ENCODE measurements at regions not wholly inside any gene's neighbourhood (a gene's known extent, or its start where the extent isn't known, plus 50 kb on each side); places are given as distances from the start of the nearest gene placed in this dataset.

- Histone ChIP-seq H3K9me3 (ENCODE audit: insufficient read depth, low read length) (no peaks in the 10 kb centered on the region), H3K36me3 (ENCODE audit: low read length) (no peaks in the 10 kb centered on the region)
- TF ChIP-seq EZH2phosphoT487 (conservative IDR thresholded peaks at IDR 0.05; ENCODE audit: low read length): no peak
- TF ChIP-seq, protein P1, sequence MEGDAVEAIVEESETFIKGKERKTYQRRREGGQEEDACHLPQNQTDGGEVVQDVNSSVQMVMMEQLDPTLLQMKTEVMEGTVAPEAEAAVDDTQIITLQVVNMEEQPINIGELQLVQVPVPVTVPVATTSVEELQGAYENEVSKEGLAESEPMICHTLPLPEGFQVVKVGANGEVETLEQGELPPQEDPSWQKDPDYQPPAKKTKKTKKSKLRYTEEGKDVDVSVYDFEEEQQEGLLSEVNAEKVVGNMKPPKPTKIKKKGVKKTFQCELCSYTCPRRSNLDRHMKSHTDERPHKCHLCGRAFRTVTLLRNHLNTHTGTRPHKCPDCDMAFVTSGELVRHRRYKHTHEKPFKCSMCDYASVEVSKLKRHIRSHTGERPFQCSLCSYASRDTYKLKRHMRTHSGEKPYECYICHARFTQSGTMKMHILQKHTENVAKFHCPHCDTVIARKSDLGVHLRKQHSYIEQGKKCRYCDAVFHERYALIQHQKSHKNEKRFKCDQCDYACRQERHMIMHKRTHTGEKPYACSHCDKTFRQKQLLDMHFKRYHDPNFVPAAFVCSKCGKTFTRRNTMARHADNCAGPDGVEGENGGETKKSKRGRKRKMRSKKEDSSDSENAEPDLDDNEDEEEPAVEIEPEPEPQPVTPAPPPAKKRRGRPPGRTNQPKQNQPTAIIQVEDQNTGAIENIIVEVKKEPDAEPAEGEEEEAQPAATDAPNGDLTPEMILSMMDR (IDR thresholded peaks at IDR 0.05; ENCODE audit: insufficient read depth, low read length, poor library complexity, severe bottlenecking): no peak
Measured at GRCh38 chr11:98155696-98156095, 865.1 kb upstream of the CNTN5 start.

GRCh38 chr11:98177925-98178324 is 842.8 kb upstream of the CNTN5 start:
- Histone ChIP-seq H3K4me3 (ENCODE audit: insufficient read depth, low read length, poor library complexity, severe bottlenecking) (no peak overlapping the region), H3K27ac (ENCODE audit: low read depth, low read length) (no peak overlapping the region), H3K27me3 (ENCODE audit: low read length) (no peaks in the 10 kb centered on the region), H4K20me1 (ENCODE audit: low read depth, low read length) (no peaks in the 10 kb centered on the region), H3K9ac (ENCODE audit: low read length) (no peak overlapping the region), H3K9me2 (replicated peaks; ENCODE audit: insufficient read depth, low read length) (no peaks in the 10 kb centered on the region), H3K4me2 (ENCODE audit: low read depth, low read length, poor library complexity, severe bottlenecking) (no peak overlapping the region), H3K36me3 (ENCODE audit: low read length) (no peaks in the 10 kb centered on the region), H3K9me3 (ENCODE audit: insufficient read depth, low read length) (no peaks in the 10 kb centered on the region), H3K79me2 (ENCODE audit: insufficient read depth, low read length) (no peaks in the 10 kb centered on the region), H2AFZ (ENCODE audit: low read depth, low read length, severe bottlenecking) (no peak overlapping the region), H3F3A (ENCODE audit: insufficient read depth) (no peaks in the 10 kb centered on the region)
- TF ChIP-seq, protein P1 (IDR thresholded peaks at IDR 0.05; ENCODE audit: insufficient read depth, low read length, poor library complexity, severe bottlenecking): no peak
- TF ChIP-seq EZH2phosphoT487 (conservative IDR thresholded peaks at IDR 0.05; ENCODE audit: low read length): no peak

More at GRCh38 chr11:98155696-98156095, 865.1 kb upstream of the CNTN5 start:
- H3K27me3 ChIP-seq (ENCODE audit: low read length): no peaks in the 10 kb centered on the region
- no peaks in the 10 kb centered on the region for H3K79me2 ChIP-seq (ENCODE audit: insufficient read depth, low read length)
- H3F3A ChIP-seq (ENCODE audit: insufficient read depth): no peaks in the 10 kb centered on the region
- no peak overlapping the region for H3K9ac ChIP-seq (ENCODE audit: low read length)
- no peak overlapping the region for H2AFZ ChIP-seq (ENCODE audit: low read depth, low read length, severe bottlenecking)
- no peaks in the 10 kb centered on the region for H4K20me1 ChIP-seq (ENCODE audit: low read depth, low read length)
- H3K27ac ChIP-seq (ENCODE audit: low read depth, low read length): no peak overlapping the region
- no peaks in the 10 kb centered on the region for H3K9me2 ChIP-seq (replicated peaks; ENCODE audit: insufficient read depth, low read length)
- no peak overlapping the region for H3K4me2 ChIP-seq (ENCODE audit: low read depth, low read length, poor library complexity, severe bottlenecking)
- H3K4me3 ChIP-seq (ENCODE audit: insufficient read depth, low read length, poor library complexity, severe bottlenecking): no peak overlapping the region

- H4K20me1 ChIP-seq (ENCODE audit: low read depth, low read length): no peaks in the 10 kb centered on the region
- H3K9ac ChIP-seq (ENCODE audit: low read length): no peak overlapping the region
- no peak overlapping the region for H3K4me3 ChIP-seq (ENCODE audit: insufficient read depth, low read length, poor library complexity, severe bottlenecking)
- H3K27ac ChIP-seq (ENCODE audit: low read depth, low read length): no peak overlapping the region
- H3K36me3 ChIP-seq (ENCODE audit: low read length): no peaks in the 10 kb centered on the region
- no peaks in the 10 kb centered on the region for H3K9me2 ChIP-seq (replicated peaks; ENCODE audit: insufficient read depth, low read length)
- no peaks in the 10 kb centered on the region for H3K79me2 ChIP-seq (ENCODE audit: insufficient read depth, low read length)
- H3F3A ChIP-seq (ENCODE audit: insufficient read depth): no peaks in the 10 kb centered on the region
- no peaks in the 10 kb centered on the region for H3K9me3 ChIP-seq (ENCODE audit: insufficient read depth, low read length)
- H3K4me2 ChIP-seq (ENCODE audit: low read depth, low read length, poor library complexity, severe bottlenecking): no peak overlapping the region
- TF ChIP-seq, protein P1 (IDR thresholded peaks at IDR 0.05; ENCODE audit: insufficient read depth, low read length, poor library complexity, severe bottlenecking): no peak
- TF ChIP-seq EZH2phosphoT487 (conservative IDR thresholded peaks at IDR 0.05; ENCODE audit: low read length): no peak
- no peak overlapping the region for H2AFZ ChIP-seq (ENCODE audit: low read depth, low read length, severe bottlenecking)
- no peaks in the 10 kb centered on the region for H3K27me3 ChIP-seq (ENCODE audit: low read length)
Measured at GRCh38 chr11:98180511-98180910, 840.2 kb upstream of the CNTN5 start.
